ENCODE measurements at regions not wholly inside any gene's neighbourhood (a gene's known extent, or its start where the extent isn't known, plus 50 kb on each side); places are given as distances from the start of the nearest gene placed in this dataset.

DNA sequence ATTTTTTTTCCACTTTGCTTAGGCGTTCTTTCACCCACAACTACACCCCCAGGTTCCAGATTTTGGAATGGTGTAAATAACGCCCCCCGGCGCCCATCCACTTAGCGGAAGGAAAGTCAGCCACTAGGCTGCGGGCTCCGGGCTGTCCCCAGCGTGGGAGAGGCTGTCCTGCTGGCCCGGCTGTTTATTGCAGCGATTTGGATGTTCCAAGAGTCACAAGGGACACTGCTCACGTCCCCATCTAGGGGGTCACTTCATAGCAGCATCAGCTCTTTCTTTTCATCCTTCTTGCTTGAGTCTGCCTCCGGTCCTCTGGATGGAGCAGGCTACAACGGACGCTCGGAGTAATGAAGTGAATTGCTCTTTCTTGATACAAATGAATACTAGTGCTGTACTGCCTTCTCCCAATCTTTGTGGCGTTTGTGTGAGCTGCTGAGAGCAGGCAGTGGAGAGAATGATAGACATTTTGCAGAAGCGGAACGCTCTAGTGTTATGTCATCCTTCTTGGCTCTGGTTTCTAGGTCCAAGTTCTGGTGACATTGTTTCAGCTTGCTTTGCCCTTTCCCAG, 50.7 kb upstream of the PAIP2B start:
- H3K27ac ChIP-seq = no peak overlapping the region
- H3K4me3 ChIP-seq = peak overlapping the region; percentile 81
- H3K27me3 ChIP-seq (replicated peaks; ENCODE audit: insufficient read depth) = no peaks in the 10 kb centered on the region
- H3K4me1 ChIP-seq (ENCODE audit: control insufficient read depth in 1 of 2, low read depth in 2 of 2) = peaks cover 0 to 19% of the 10 kb centered on the region in 2 donors
- TF ChIP-seq CTCF (IDR thresholded peaks at IDR 0.05) = peak; percentile 27
- no peaks in the 10 kb centered on the region for H3K9me3 ChIP-seq
- no peaks in the 10 kb centered on the region for H3K36me3 ChIP-seq
- ATAC-seq (ENCODE audit: insufficient number of reproducible peaks, low FRiP score, low read depth) = no peak
- DNase-seq (ENCODE audit: low spot score) = no peak

DNA sequence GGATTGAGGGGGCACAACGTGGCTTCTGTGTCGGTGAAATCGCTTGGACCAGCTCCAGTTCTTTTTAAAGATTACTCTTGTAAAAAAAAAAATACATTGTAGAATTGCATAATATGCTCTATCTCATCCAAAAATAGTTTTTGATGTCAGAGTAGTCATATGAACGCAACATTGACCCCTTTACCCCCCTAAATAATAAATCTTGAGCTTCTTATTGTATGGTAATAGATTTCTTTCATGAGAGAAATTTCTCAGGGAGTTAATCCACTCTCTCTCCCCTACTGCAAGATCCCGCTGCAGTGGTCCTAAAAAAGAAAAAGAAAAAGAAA, 50.2 kb upstream of the PAIP2B start:
- no peak for ATAC-seq (ENCODE audit: insufficient number of reproducible peaks, low FRiP score, low read depth)
- peaks cover 0 to 19% of the 10 kb centered on the region in 2 donors for H3K4me1 ChIP-seq (ENCODE audit: control insufficient read depth in 1 of 2, low read depth in 2 of 2)
- DNase-seq (ENCODE audit: low spot score) = no peak
- H3K4me3 ChIP-seq = peak overlapping the region; percentile 81
- no peaks in the 10 kb centered on the region for H3K36me3 ChIP-seq
- H3K27ac ChIP-seq = peak overlapping the region in 1 of 2 donors; percentile 42
- TF ChIP-seq CTCF (IDR thresholded peaks at IDR 0.05) = no peak
- H3K9me3 ChIP-seq = no peaks in the 10 kb centered on the region
- H3K27me3 ChIP-seq (replicated peaks; ENCODE audit: insufficient read depth) = no peaks in the 10 kb centered on the region

GRCh38 chr2:71276311-71277146, 49.6 kb upstream of the PAIP2B start:
- H3K27me3 ChIP-seq (replicated peaks; ENCODE audit: insufficient read depth) = no peaks in the 10 kb centered on the region
- ATAC-seq (ENCODE audit: insufficient number of reproducible peaks, low FRiP score, low read depth) = peak; percentile 71
- TF ChIP-seq CTCF (IDR thresholded peaks at IDR 0.05) = peak; percentile 8
- peak overlapping the region; percentile 42 to 46 for H3K27ac ChIP-seq
- H3K4me1 ChIP-seq (ENCODE audit: control insufficient read depth in 1 of 2, low read depth in 2 of 2) = peaks cover 0 to 19% of the 10 kb centered on the region in 2 donors
- DNase-seq (ENCODE audit: low spot score) = peak; percentile 19
- H3K36me3 ChIP-seq = no peaks in the 10 kb centered on the region
- H3K9me3 ChIP-seq = no peaks in the 10 kb centered on the region
- H3K4me3 ChIP-seq = peak overlapping the region; percentile 81
